K562 (cell line): ENCODE measurements at regions not wholly inside any gene's neighbourhood (a gene's known extent, or its start where the extent isn't known, plus 50 kb on each side); places are given as distances from the start of the nearest gene placed in this dataset.

ENCODE experiments used
- ATAC-seq: fragments of 200-7000 bp; cut with Tn5 transposase; 3 replicates; pipeline ENCODE4 v1.9.1; 2020; ENCODE audit warnings: moderate library complexity
- BruUV-seq: library from RNA; stranded (reverse); fragments of 400-500 nt; replicated peaks from 2 replicates; lab custom pipeline; 2021; lab: Mats Ljungman, UMichigan
- CTCF ChIA-PET: fragments of 300-600 bp; formaldehyde crosslinking; extraction: SDS; loops from one replicate; lab custom pipeline; 2021; ENCODE audit warnings: low intra/inter-chr PET ratio; lab: Yijun Ruan, JAX
- POLR2A ChIA-PET: fragments of 300-600, 350-650 bp; sonication (Branson Sonifier 250); formaldehyde crosslinking; extraction: SDS; loops from one replicate; lab custom pipeline; 2021; ENCODE audit warnings: antibody characterized with exemption, inconsistent platforms; lab: Yijun Ruan, JAX
- DNase-seq, 4 experiments: peaks; one replicate each; pipeline versions ENCODE4 v3.0.0 to v3.0.0-alpha.2; 2011 to 2018; ENCODE audit warnings: low spot score in 3 of 4, mixed read lengths in 3 of 4; ENCODE audit errors: extremely low read depth in 1 of 4
- FAIRE-seq: peaks from 2 replicates; lab custom pipeline; 2011; peaks lifted over from hg19 to GRCh38; lab: Jason Lieb, UNC
- H2AFZ ChIP-seq: 2 replicates; pipeline ENCODE4 v1.6.0; 2011; ENCODE audit warnings: low read depth, low read length, control low read depth, inconsistent platforms
- H3K27ac ChIP-seq: fragments of 200-600 bp; 3 replicates; pipeline ENCODE4 v1.8.0; 2011; ENCODE audit warnings: low read depth, mild to moderate bottlenecking, control low read depth, inconsistent platforms, low read length, moderate library complexity, mixed read lengths; ENCODE audit errors: extremely low read depth
- H3K27me3 ChIP-seq, 2 experiments: fragments of 300-600 bp in 1 of 2; 2 replicates in 1 of 2; 3 replicates in 1 of 2; pipeline versions ENCODE4 v1.6.0 to v1.8.0; 2011; ENCODE audit warnings: inconsistent platforms in 2 of 2, low read length in 2 of 2, mild to moderate bottlenecking in 1 of 2, mixed read lengths in 1 of 2, moderate library complexity in 1 of 2; ENCODE audit not compliant: control insufficient read depth in 2 of 2, insufficient read depth in 2 of 2
- H3K36me3 ChIP-seq: fragments of 300-600 bp; 3 replicates; pipeline ENCODE4 v1.8.0; 2011; ENCODE audit warnings: mild to moderate bottlenecking, low read length, inconsistent platforms; ENCODE audit not compliant: control insufficient read depth, insufficient read depth
- H3K4me1 ChIP-seq, 2 experiments: fragments of 200-600 bp in 1 of 2; replicated peaks in 1 of 2; 2 replicates in 1 of 2; 3 replicates in 1 of 2; pipeline versions ENCODE4 v1.5.1 to v1.8.0; 2011; ENCODE audit warnings: inconsistent platforms in 2 of 2, low read length in 2 of 2, mild to moderate bottlenecking in 1 of 2, mixed read lengths in 1 of 2, moderate library complexity in 1 of 2; ENCODE audit not compliant: control insufficient read depth in 2 of 2, insufficient read depth in 2 of 2
- H3K4me2 ChIP-seq: 2 replicates; pipeline ENCODE4 v1.6.1; 2011; ENCODE audit warnings: low read length, control low read depth, inconsistent platforms, mixed read lengths; ENCODE audit not compliant: insufficient read depth
- H3K4me3 ChIP-seq: fragments of 200-600 bp; sonication (generic), shearing (Covaris generic); 2 replicates; pipeline ENCODE4 v1.5.1; 2016; ENCODE audit warnings: control low read depth, inconsistent platforms
- H3K79me2 ChIP-seq: fragments of 200-600 bp; 3 replicates; pipeline ENCODE4 v1.8.0; 2011; ENCODE audit warnings: low read length, inconsistent platforms; ENCODE audit not compliant: control insufficient read depth, insufficient read depth
- H3K9ac ChIP-seq, 2 experiments: 2 replicates each; pipeline versions ENCODE4 v1.6.0 to v1.6.1; 2011; ENCODE audit warnings: low read depth in 2 of 2, low read length in 2 of 2, control low read depth in 1 of 2, inconsistent platforms in 1 of 2, mild to moderate bottlenecking in 1 of 2, mixed read lengths in 1 of 2; ENCODE audit not compliant: insufficient read depth in 1 of 2
- H3K9me1 ChIP-seq: one replicate; pipeline ENCODE4 v1.6.0; 2011; ENCODE audit warnings: inconsistent platforms, mild to moderate bottlenecking, low read length, moderate library complexity; ENCODE audit not compliant: control insufficient read depth, insufficient read depth
- H3K9me3 ChIP-seq: replicated peaks from 2 replicates; pipeline ENCODE4 v1.5.1; 2011; ENCODE audit warnings: low read depth, low read length, inconsistent platforms; ENCODE audit not compliant: control insufficient read depth, insufficient read depth
- H4K20me1 ChIP-seq: replicated peaks from 2 replicates; pipeline ENCODE4 v1.6.1; 2011; ENCODE audit warnings: low read length, inconsistent platforms, mixed read lengths; ENCODE audit not compliant: control insufficient read depth, insufficient read depth
- CCAR2 ChIP-seq: fragments of 200-400 bp; formaldehyde crosslinking; IDR thresholded peaks from 2 replicates; pipeline ENCODE4 v1.6.1; 2017; ENCODE audit warnings: mild to moderate bottlenecking, low read depth, low read length
- FOXA3 ChIP-seq, 2 experiments: fragments of 450-650 bp in 1 of 2; sonication (generic) in 1 of 2; formaldehyde crosslinking; IDR thresholded peaks in 1 of 2; conservative IDR thresholded peaks in 1 of 2; 2 replicates each; pipeline versions ENCODE4 v1.4.0 to v1.8.0; 2020 to 2022; ENCODE audit warnings: mild to moderate bottlenecking in 2 of 2, missing genetic modification reagents in 1 of 2
- GTF2A2 ChIP-seq: IDR thresholded peaks from 2 replicates; pipeline ENCODE4 v1.6.1; 2016; ENCODE audit warnings: mild to moderate bottlenecking, missing genetic modification characterization, missing compliant biosample characterization
- KDM4B ChIP-seq, 2 experiments: fragments of 450-650 bp in 1 of 2; sonication (generic) in 1 of 2; IDR thresholded peaks; 2 replicates each; pipeline ENCODE4 v1.6.1; 2016 to 2017; ENCODE audit warnings: borderline replicate concordance in 2 of 2, antibody characterized with exemption in 1 of 2, low read depth in 1 of 2, mild to moderate bottlenecking in 1 of 2
- RERE ChIP-seq: sonication (generic); formaldehyde crosslinking; IDR thresholded peaks from 2 replicates; pipeline ENCODE4 v1.8.0; 2023; ENCODE audit warnings: missing genetic modification reagents, mild to moderate bottlenecking, borderline replicate concordance
- WGBS: fragments of 100-300 bp; shearing (Covaris generic); methylation state at CpG from one replicate; pipeline ENCODE4 v1.1.6; 2016; ENCODE audit warnings: low coverage, mixed read lengths; ENCODE audit not compliant: insufficient coverage; ENCODE audit errors: missing lambda C conversion rate; 5-methylcytosine and 5-hydroxymethylcytosine counted together
- in situ Hi-C: fragments of 300-500 bp; cut with MboI; formaldehyde crosslinking; loops from 4 replicates; pipeline ENCODE4 v1.15.0; 2018; ENCODE audit warnings: inconsistent platforms, mixed read lengths
- intact Hi-C: fragments of 100-400 bp; cut with micrococcal nuclease; formaldehyde crosslinking; loops from 2 replicates; pipeline ENCODE4 v1.14.2; 2022

GRCh38 chr13:80278706-80279105, 62.2 kb downstream of the SPRY2 start:
- Histone ChIP-seq H3K27ac (no peak overlapping the region), H3K36me3 (no peaks in the 10 kb centered on the region), H3K4me1 (no peaks in the 10 kb centered on the region), H3K9me1 (no peaks in the 10 kb centered on the region), H3K4me3 (no peak overlapping the region), H3K4me2 (no peak overlapping the region), H2AFZ (no peak overlapping the region), H3K9ac (no peak overlapping the region), H4K20me1 (no peaks in the 10 kb centered on the region), H3K79me2 (no peaks in the 10 kb centered on the region), H3K27me3 (no peaks in the 10 kb centered on the region), H3K9me3 (no peaks in the 10 kb centered on the region)
- BruUV-seq: no TSS peak
- TF ChIP-seq KDM4B (IDR thresholded peaks at IDR 0.05; ENCODE audit: borderline replicate concordance in 2 of 2, low read depth in 1 of 2) (no peak), FOXA3 (CRISPR knock-in tag; conservative IDR thresholded peaks at IDR 0.05 in 1 of 2, IDR thresholded peaks at IDR 0.05 in 1 of 2) (no peak)
- ChIA-PET POLR2A (interaction anchor here (0.6 kb wide), 1 partner anchor 11 kb away, joined by 3 read pairs; no protein-coding TSS in a partner anchor), CTCF (no interaction called here)
- DNase-seq: no peak
- no peak for ATAC-seq
- intact Hi-C loops: no loop called here
- no peak for FAIRE-seq
- in situ Hi-C loops: no loop called here
- WGBS: 3% methylated on average over 8 of the region's 25 CpGs

- H3K27ac ChIP-seq: no peak overlapping the region
- H3K4me2 ChIP-seq: no peak overlapping the region
- H3K4me1 ChIP-seq: no peaks in the 10 kb centered on the region
- H2AFZ ChIP-seq: no peak overlapping the region
- no peak for FAIRE-seq
- CTCF ChIA-PET: no interaction called here
- no peaks in the 10 kb centered on the region for H3K9me3 ChIP-seq
- BruUV-seq: no TSS peak
- WGBS: 3% methylated on average over 12 of the region's 12 CpGs
- POLR2A ChIA-PET: no interaction called here
- no peak for ATAC-seq
- H3K4me3 ChIP-seq: no peak overlapping the region
- no peaks in the 10 kb centered on the region for H3K79me2 ChIP-seq
- no peaks in the 10 kb centered on the region for H3K36me3 ChIP-seq
- no peak for DNase-seq
- H3K27me3 ChIP-seq: no peaks in the 10 kb centered on the region
- H3K9ac ChIP-seq: no peak overlapping the region
- H3K9me1 ChIP-seq: no peaks in the 10 kb centered on the region
- intact Hi-C loops: no loop called here
- in situ Hi-C loops: no loop called here
- no peaks in the 10 kb centered on the region for H4K20me1 ChIP-seq
- TF ChIP-seq CCAR2 (no peak), GTF2A2 (tag) (no peak), RERE (CRISPR knock-in tag) (no peak)
Observed at GRCh38 chr13:80276371-80277289, 64.3 kb downstream of the SPRY2 start.
